PFSK-1 (cell line): ENCODE measurements at regions not wholly inside any gene's neighbourhood (a gene's known extent, or its start where the extent isn't known, plus 50 kb on each side); places are given as distances from the start of the nearest gene placed in this dataset.

Experiments
- FOXP2 ChIP-seq: optimal IDR thresholded peaks from 2 replicates; pipeline ENCODE3; 2011; ENCODE audit warnings: borderline replicate concordance, control low read depth, inconsistent platforms; ENCODE audit not compliant: insufficient read depth; ENCODE audit errors: extremely low read length, extremely low read depth
- POLR2AphosphoS5 ChIP-seq: IDR thresholded peaks from 2 replicates; pipeline ENCODE4 v1.6.1; 2012; ENCODE audit warnings: low read depth, mild to moderate bottlenecking, control low read depth, low read length, moderate library complexity
- REST ChIP-seq, 2 experiments: IDR thresholded peaks; 2 replicates each; pipeline versions ENCODE4 v1.6.1 to v1.8.0; 2011 to 2012; ENCODE audit warnings: low read depth in 2 of 2, low read length in 2 of 2, control low read depth in 1 of 2, inconsistent platforms in 1 of 2, mild to moderate bottlenecking in 1 of 2, moderate library complexity in 1 of 2; ENCODE audit not compliant: insufficient read depth in 1 of 2
- SIN3A ChIP-seq: IDR thresholded peaks from 2 replicates; pipeline ENCODE4 v1.6.1; 2012; ENCODE audit warnings: mild to moderate bottlenecking, low read length, moderate library complexity, borderline replicate concordance; ENCODE audit not compliant: insufficient read depth
- TAF1 ChIP-seq: IDR thresholded peaks from 2 replicates; pipeline ENCODE4 v1.6.1; 2012; ENCODE audit warnings: low read length, control low read depth, borderline replicate concordance; ENCODE audit not compliant: insufficient read depth

GRCh38 chr11:29321293-29322132 lies 695.3 kb downstream of the KCNA4 start:
- TF ChIP-seq REST (IDR thresholded peaks at IDR 0.05; ENCODE audit: insufficient read depth in 1 of 2, low read depth in 2 of 2, low read length in 2 of 2) (no peak), FOXP2 (no peak), POLR2AphosphoS5 (no peak), SIN3A (no peak), TAF1 (no peak)

GRCh38 chr11:29320196-29320595 lies 696.6 kb downstream of the KCNA4 start:
- TF ChIP-seq TAF1 = no peak
- no peak for TF ChIP-seq REST (IDR thresholded peaks at IDR 0.05; ENCODE audit: insufficient read depth in 1 of 2, low read depth in 2 of 2, low read length in 2 of 2)
- no peak for TF ChIP-seq POLR2AphosphoS5
- TF ChIP-seq FOXP2 = no peak
- no peak for TF ChIP-seq SIN3A

- TF ChIP-seq SIN3A = no peak
- TF ChIP-seq TAF1 = no peak
- no peak for TF ChIP-seq FOXP2
Observed at GRCh38 chr11:29319210-29319609, 697.6 kb downstream of the KCNA4 start.

- TF ChIP-seq SIN3A (no peak), POLR2AphosphoS5 (no peak), FOXP2 (no peak), TAF1 (no peak), REST (IDR thresholded peaks at IDR 0.05; ENCODE audit: insufficient read depth in 1 of 2, low read depth in 2 of 2, low read length in 2 of 2) (no peak)
Observed at GRCh38 chr11:29318134-29318845, 698.5 kb downstream of the KCNA4 start.

- TF ChIP-seq TAF1 (no peak), FOXP2 (no peak), POLR2AphosphoS5 (no peak), SIN3A (no peak), REST (IDR thresholded peaks at IDR 0.05; ENCODE audit: insufficient read depth in 1 of 2, low read depth in 2 of 2, low read length in 2 of 2) (no peak)
Observed at GRCh38 chr11:29317694-29318093, 699.1 kb downstream of the KCNA4 start.
